HepG2 (cell line): ENCODE measurements at regions not wholly inside any gene's neighbourhood (a gene's known extent, or its start where the extent isn't known, plus 50 kb on each side); places are given as distances from the start of the nearest gene placed in this dataset.

Experiments
- EZH2 ChIP-seq: conservative IDR thresholded peaks from 2 replicates; pipeline ENCODE4 v1.6.1; 2012; ENCODE audit warnings: mild to moderate bottlenecking, low read depth, low read length, moderate library complexity
- HOXA7 ChIP-seq: sonication (generic); formaldehyde crosslinking; IDR thresholded peaks from 2 replicates; pipeline ENCODE4 v1.8.1; 2022; ENCODE audit warnings: mild to moderate bottlenecking, missing genetic modification reagents, moderate library complexity
- NFRKB ChIP-seq: fragments of 450-650 bp; IDR thresholded peaks from 2 replicates; pipeline ENCODE4 v1.6.1; 2017
- TCF7 ChIP-seq: sonication (generic); IDR thresholded peaks from 2 replicates; pipeline ENCODE4 v1.6.1; 2016; ENCODE audit warnings: antibody characterized with exemption, low read depth
- TCF7L2 ChIP-seq: IDR thresholded peaks from 2 replicates; pipeline ENCODE4 v1.6.1; 2011; ENCODE audit warnings: mild to moderate bottlenecking, low read depth, low read length, moderate library complexity

DNA sequence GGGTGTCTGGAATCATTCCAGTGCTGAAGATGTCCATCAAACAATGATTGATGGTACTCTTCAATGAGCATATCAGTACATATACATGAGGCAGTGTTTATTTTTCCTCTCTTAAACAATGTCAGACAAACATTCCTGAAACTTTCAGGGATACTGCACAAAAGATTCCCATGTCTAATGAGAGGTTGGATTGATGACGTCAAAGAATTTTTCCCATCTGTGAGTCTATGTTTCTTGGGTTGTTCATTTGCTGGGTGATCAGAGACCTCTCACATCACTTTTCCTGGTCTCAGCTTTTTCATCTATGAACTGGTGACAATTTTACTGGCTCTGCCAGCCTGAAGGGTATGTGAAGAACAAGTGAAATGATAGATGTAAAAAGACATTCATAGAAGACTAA is 325.5 kb downstream of the EN1 start:
- TF ChIP-seq TCF7 (no peak), NFRKB (no peak), HOXA7 (CRISPR knock-in tag) (no peak), TCF7L2 (no peak), EZH2 (no peak)
